Keratinocyte (primary cell): ENCODE measurements at regions not wholly inside any gene's neighbourhood (a gene's known extent, or its start where the extent isn't known, plus 50 kb on each side); places are given as distances from the start of the nearest gene placed in this dataset.

ENCODE experiments used
- DNase-seq: peaks from one replicate; pipeline ENCODE4 v3.0.0-alpha.2; 2011; ENCODE audit warnings: low read depth, missing footprints, low spot score
- FAIRE-seq: peaks from 2 replicates; lab custom pipeline; 2011; peaks lifted over from hg19 to GRCh38; lab: Jason Lieb, UNC
- H2AFZ ChIP-seq: 2 replicates; pipeline ENCODE4 v1.6.0; 2012; ENCODE audit warnings: low read length, control low read depth, inconsistent platforms; ENCODE audit not compliant: control insufficient read depth
- H3K27ac ChIP-seq: 2 replicates; pipeline ENCODE4 v1.5.1; 2011; ENCODE audit warnings: low read length; ENCODE audit not compliant: control insufficient read depth, insufficient read depth
- H3K27me3 ChIP-seq: 3 replicates; pipeline ENCODE4 v1.6.0; 2011; ENCODE audit warnings: low read length; ENCODE audit not compliant: control insufficient read depth, insufficient read depth; ENCODE audit errors: extremely low read depth
- H3K36me3 ChIP-seq, 2 experiments: 2 replicates in 1 of 2; 3 replicates in 1 of 2; pipeline ENCODE4 v1.5.1; 2011; ENCODE audit warnings: low read length in 2 of 2, mild to moderate bottlenecking in 1 of 2; ENCODE audit not compliant: control insufficient read depth in 2 of 2, insufficient read depth in 2 of 2; ENCODE audit errors: extremely low read depth in 1 of 2
- H3K4me1 ChIP-seq: 3 replicates; pipeline ENCODE4 v1.5.1; 2011; ENCODE audit warnings: low read length; ENCODE audit not compliant: control insufficient read depth, insufficient read depth; ENCODE audit errors: extremely low read depth
- H3K4me2 ChIP-seq: 3 replicates; pipeline ENCODE4 v1.6.0; 2011; ENCODE audit warnings: low read depth, low read length; ENCODE audit not compliant: control insufficient read depth, insufficient read depth; ENCODE audit errors: extremely low read depth
- H3K4me3 ChIP-seq, 3 experiments: fragments of 200-600 bp in 1 of 3; sonication (generic) in 1 of 3; 2 replicates in 2 of 3; 3 replicates in 1 of 3; pipeline ENCODE4 v1.5.1; 2011 to 2016; ENCODE audit warnings: low read length in 3 of 3, mild to moderate bottlenecking in 3 of 3, control low read depth in 2 of 3, inconsistent platforms in 1 of 3, low read depth in 1 of 3, mixed read lengths in 1 of 3, mixed run types in 1 of 3, moderate library complexity in 1 of 3; ENCODE audit not compliant: control insufficient read depth in 2 of 3, insufficient read depth in 2 of 3; ENCODE audit errors: extremely low read depth in 1 of 3
- H3K79me2 ChIP-seq: 2 replicates; pipeline ENCODE4 v1.6.0; 2012; ENCODE audit warnings: low read length; ENCODE audit not compliant: control insufficient read depth, insufficient read depth
- H3K9ac ChIP-seq: 3 replicates; pipeline ENCODE4 v1.6.0; 2011; ENCODE audit warnings: low read length; ENCODE audit not compliant: control insufficient read depth, insufficient read depth; ENCODE audit errors: extremely low read depth
- H3K9me1 ChIP-seq: 3 replicates; pipeline ENCODE4 v1.6.0; 2011; ENCODE audit warnings: low read length; ENCODE audit not compliant: control insufficient read depth, insufficient read depth; ENCODE audit errors: extremely low read depth
- H3K9me3 ChIP-seq: 2 replicates; pipeline ENCODE4 v1.5.1; 2012; ENCODE audit warnings: low read depth, low read length; ENCODE audit not compliant: control insufficient read depth
- H4K20me1 ChIP-seq: 3 replicates; pipeline ENCODE4 v1.6.0; 2011; ENCODE audit warnings: low read length; ENCODE audit not compliant: control insufficient read depth, insufficient read depth; ENCODE audit errors: extremely low read depth
- EZH2 ChIP-seq: IDR thresholded peaks from one replicate; pipeline ENCODE4 v1.6.1; 2012; ENCODE audit warnings: inconsistent platforms, mild to moderate bottlenecking, low read length, moderate library complexity
- dilution Hi-C: fragments of 300-500 bp; cut with MboI; formaldehyde crosslinking; loops from one replicate; pipeline ENCODE4 v1.7.0; 2020; ENCODE audit warnings: low sequenced_read_pairs; ENCODE audit not compliant: extremely low pct_ligation_motif_present
- TF ChIP-seq, protein P1 (sequence below), 3 experiments: IDR thresholded peaks in 1 of 3; conservative IDR thresholded peaks in 1 of 3; optimal IDR thresholded peaks in 1 of 3; 2 replicates in 2 of 3; 3 replicates in 1 of 3; pipeline versions ENCODE3 to v1.5.1; 2011; ENCODE audit warnings: low read length in 3 of 3, mild to moderate bottlenecking in 3 of 3, moderate library complexity in 2 of 3, control low read depth in 1 of 3, inconsistent platforms in 1 of 3; ENCODE audit not compliant: insufficient read depth in 2 of 3; ENCODE audit errors: extremely low read depth in 1 of 3

DNA sequence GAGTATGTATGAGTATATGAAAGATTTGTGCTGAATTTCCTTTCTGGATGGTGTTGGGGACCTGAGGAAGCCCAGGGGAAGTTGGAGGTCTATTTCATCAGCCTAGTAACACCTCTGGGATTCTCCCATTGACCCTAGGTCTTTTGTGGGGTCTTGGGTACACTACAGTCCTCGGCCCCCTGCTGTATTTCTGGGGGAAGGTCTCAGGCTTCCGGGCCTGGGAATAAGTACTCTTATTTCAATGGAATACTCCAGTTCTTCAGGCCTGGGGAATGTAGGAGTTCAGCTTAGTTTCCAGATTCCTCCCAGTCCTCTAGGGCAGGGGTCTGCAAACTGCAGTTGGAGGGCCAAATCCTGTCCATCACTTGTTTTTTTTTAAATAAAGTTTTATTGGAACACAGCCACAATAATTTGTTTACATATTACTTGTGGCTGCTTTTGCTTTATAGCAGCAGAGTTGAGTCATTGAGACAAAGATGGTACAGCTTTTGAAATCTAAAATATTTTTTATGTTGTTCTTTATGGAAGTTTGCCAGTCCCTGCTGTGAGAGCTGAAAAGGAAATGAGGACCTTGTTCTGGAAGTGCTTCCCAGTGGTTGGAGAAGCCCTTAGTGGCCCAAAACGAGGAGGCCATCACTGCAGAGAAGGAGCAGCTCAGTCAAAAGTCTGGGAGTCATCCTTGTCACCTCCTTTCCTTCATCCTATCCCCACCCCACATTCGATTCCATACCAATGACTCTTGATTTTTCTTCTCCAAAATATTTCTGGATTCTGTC lies 142.5 kb upstream of the HS3ST2 start:
- no peak overlapping the region for H3K9ac ChIP-seq
- no peak for DNase-seq

DNA sequence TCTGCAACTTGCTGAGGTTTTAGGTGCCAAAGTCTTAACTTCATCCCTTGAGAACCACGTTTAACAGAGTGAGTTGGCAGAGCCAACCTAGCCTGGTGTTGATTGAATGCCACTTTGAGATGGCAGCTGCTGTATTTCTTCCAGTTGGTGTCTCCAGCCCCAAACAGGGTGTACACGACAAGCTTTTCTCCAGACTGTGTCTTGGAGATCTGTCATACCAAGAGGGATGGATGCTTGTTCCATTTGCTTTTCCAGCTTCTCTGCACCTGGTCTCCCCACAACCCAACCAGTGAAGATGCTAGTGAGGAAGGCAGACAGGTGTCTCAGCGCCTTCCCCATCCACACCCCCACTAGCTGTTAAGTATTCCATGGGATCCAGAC lies 141.1 kb upstream of the HS3ST2 start:
- H3K36me3 ChIP-seq, result no peaks in the 10 kb centered on the region
- DNase-seq, result no peak
- no peak overlapping the region for H3K4me3 ChIP-seq
- H3K4me1 ChIP-seq, result no peaks in the 10 kb centered on the region
- dilution Hi-C loops, result no loop called here
- H3K27me3 ChIP-seq, result peaks cover 10% of the 10 kb centered on the region
- H3K9me1 ChIP-seq, result no peaks in the 10 kb centered on the region
- no peaks in the 10 kb centered on the region for H3K9me3 ChIP-seq
- H3K9ac ChIP-seq, result no peak overlapping the region
- H2AFZ ChIP-seq, result no peak overlapping the region
- no peak overlapping the region for H3K4me2 ChIP-seq
- TF ChIP-seq, protein P1, sequence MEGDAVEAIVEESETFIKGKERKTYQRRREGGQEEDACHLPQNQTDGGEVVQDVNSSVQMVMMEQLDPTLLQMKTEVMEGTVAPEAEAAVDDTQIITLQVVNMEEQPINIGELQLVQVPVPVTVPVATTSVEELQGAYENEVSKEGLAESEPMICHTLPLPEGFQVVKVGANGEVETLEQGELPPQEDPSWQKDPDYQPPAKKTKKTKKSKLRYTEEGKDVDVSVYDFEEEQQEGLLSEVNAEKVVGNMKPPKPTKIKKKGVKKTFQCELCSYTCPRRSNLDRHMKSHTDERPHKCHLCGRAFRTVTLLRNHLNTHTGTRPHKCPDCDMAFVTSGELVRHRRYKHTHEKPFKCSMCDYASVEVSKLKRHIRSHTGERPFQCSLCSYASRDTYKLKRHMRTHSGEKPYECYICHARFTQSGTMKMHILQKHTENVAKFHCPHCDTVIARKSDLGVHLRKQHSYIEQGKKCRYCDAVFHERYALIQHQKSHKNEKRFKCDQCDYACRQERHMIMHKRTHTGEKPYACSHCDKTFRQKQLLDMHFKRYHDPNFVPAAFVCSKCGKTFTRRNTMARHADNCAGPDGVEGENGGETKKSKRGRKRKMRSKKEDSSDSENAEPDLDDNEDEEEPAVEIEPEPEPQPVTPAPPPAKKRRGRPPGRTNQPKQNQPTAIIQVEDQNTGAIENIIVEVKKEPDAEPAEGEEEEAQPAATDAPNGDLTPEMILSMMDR (optimal IDR thresholded peaks at IDR 0.05 in 1 of 3, IDR thresholded peaks at IDR 0.05 in 1 of 3, conservative IDR thresholded peaks at IDR 0.05 in 1 of 3; ENCODE audit: extremely low read depth in 1 of 3, insufficient read depth in 2 of 3, low read length in 3 of 3), result no peak
- no peak for TF ChIP-seq EZH2
- no peaks in the 10 kb centered on the region for H4K20me1 ChIP-seq
- H3K27ac ChIP-seq, result no peak overlapping the region
- H3K79me2 ChIP-seq, result no peaks in the 10 kb centered on the region
- no peak for FAIRE-seq

More for the DNA sequence above, 142.5 kb upstream of the HS3ST2 start:
- FAIRE-seq, result no peak
- Histone ChIP-seq H3K27ac (no peak overlapping the region), H2AFZ (no peak overlapping the region), H4K20me1 (no peaks in the 10 kb centered on the region), H3K9me1 (no peaks in the 10 kb centered on the region), H3K9me3 (no peaks in the 10 kb centered on the region), H3K27me3 (peaks cover 4% of the 10 kb centered on the region), H3K4me1 (no peaks in the 10 kb centered on the region), H3K36me3 (no peaks in the 10 kb centered on the region), H3K4me3 (no peak overlapping the region), H3K4me2 (no peak overlapping the region), H3K79me2 (no peaks in the 10 kb centered on the region)
- dilution Hi-C loops, result no loop called here
- TF ChIP-seq, protein P1 (optimal IDR thresholded peaks at IDR 0.05 in 1 of 3, IDR thresholded peaks at IDR 0.05 in 1 of 3, conservative IDR thresholded peaks at IDR 0.05 in 1 of 3; ENCODE audit: extremely low read depth in 1 of 3, insufficient read depth in 2 of 3, low read length in 3 of 3), result no peak
- TF ChIP-seq EZH2, result no peak
